ENCODE measurements at regions not wholly inside any gene's neighbourhood (a gene's known extent, or its start where the extent isn't known, plus 50 kb on each side); places are given as distances from the start of the nearest gene placed in this dataset.

DNA sequence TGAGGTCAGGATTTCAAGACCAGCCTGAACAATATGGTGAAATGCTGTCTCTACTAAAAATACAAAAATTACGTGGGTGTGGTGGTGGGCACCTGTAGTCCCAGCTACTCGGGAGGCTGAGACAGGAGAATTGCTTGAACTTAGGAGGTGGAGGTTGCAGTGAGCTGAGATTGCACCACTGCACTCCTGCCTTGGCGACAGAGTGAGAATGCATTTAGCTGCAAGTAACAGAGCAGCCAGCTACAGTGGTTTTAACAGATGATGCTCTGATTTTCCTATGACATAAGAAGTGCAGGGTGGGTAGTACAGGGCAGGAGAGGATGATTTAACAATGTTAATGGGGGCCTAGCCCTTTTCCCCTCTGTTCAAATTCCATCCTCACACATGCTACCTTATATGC lies 267.9 kb downstream of the RPLP1 start:
- no peak for DNase-seq (ENCODE audit: extremely low spot score)
- TF ChIP-seq, protein P1, sequence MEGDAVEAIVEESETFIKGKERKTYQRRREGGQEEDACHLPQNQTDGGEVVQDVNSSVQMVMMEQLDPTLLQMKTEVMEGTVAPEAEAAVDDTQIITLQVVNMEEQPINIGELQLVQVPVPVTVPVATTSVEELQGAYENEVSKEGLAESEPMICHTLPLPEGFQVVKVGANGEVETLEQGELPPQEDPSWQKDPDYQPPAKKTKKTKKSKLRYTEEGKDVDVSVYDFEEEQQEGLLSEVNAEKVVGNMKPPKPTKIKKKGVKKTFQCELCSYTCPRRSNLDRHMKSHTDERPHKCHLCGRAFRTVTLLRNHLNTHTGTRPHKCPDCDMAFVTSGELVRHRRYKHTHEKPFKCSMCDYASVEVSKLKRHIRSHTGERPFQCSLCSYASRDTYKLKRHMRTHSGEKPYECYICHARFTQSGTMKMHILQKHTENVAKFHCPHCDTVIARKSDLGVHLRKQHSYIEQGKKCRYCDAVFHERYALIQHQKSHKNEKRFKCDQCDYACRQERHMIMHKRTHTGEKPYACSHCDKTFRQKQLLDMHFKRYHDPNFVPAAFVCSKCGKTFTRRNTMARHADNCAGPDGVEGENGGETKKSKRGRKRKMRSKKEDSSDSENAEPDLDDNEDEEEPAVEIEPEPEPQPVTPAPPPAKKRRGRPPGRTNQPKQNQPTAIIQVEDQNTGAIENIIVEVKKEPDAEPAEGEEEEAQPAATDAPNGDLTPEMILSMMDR (IDR thresholded peaks at IDR 0.05; ENCODE audit: control extremely low read depth, extremely low read depth, low read depth, missing control alignments) = no peak
- ChIA-PET CTCF (interaction anchor here (0.9 to 1.5 kb wide), 3 partner anchors 8 to 32 kb away, joined by 3 to 6 read pairs (median 3); no protein-coding TSS in a partner anchor), POLR2A (interaction anchor here (0.9 kb wide), 1 partner anchor 51 kb away, joined by 3 read pairs; no protein-coding TSS in a partner anchor)

DNA sequence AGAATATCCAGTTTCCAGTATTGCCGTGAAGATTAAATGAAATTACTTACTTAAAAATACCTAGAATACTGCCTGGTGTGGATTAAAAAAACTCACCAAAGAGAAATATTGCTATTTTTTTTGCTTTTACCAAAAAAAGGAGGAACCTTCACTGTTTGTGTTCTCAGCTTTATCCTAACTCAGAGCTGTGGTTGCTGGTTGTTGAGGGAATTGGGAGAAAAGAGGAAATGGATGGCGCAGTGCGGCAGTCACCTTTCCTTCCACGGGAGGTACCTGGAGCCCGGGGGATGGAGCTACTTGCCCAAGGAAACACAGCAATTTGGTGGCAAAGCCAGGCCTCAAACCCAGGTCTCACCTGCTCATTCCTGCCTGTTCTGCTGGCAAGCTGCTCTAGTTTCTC lies 270.3 kb downstream of the RPLP1 start:
- ChIA-PET CTCF (interaction anchor here (1.1 to 3.3 kb wide), 4 partner anchors 9 to 765 kb away, joined by 3 to 10 read pairs (median 3); no protein-coding TSS in a partner anchor), POLR2A (no interaction called here)
- TF ChIP-seq, protein P1 (IDR thresholded peaks at IDR 0.05; ENCODE audit: control extremely low read depth, extremely low read depth, low read depth, missing control alignments) = no peak
- DNase-seq (ENCODE audit: extremely low spot score) = no peak

DNA sequence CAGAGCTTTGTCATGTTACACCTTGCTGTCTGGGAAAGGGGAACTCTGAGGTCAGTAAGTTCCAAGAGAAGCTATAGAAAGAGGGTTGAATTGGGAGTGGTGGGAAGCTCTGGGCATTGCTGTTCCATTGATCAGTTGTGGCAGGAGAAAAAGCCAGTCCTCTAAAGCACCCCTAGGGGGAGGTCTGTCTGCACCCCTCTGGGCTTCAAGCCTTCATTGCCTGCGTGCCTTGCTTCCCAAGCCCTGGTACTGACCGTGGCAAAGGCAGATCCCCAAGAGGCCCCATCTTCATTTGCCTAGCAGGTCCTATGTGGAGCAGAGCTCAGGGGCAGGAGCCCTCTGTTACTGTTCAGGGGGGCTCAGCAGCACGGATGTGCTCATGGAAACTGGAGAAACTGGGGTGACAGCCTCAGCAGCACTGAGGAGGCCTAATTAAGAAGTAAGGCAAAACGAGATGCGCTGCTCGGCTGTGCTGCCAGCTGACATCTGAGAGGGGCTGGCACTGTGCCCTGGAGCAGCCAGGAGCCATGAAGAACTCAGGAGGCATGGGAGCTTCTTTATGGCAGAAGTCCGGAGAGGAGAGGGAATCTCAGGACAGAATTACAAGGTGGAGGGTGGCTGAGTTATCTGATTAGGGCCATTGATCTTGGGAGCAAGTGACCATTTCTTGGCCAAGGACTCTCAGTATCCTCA lies 270.9 kb downstream of the RPLP1 start:
- ChIA-PET CTCF (interaction anchor here (1.0 to 3.3 kb wide), 6 partner anchors 9 to 764 kb away, joined by 3 to 10 read pairs (median 3); no protein-coding TSS in a partner anchor), POLR2A (no interaction called here)
- TF ChIP-seq, protein P1 (IDR thresholded peaks at IDR 0.05; ENCODE audit: control extremely low read depth, extremely low read depth, low read depth, missing control alignments) = no peak
- no peak for DNase-seq (ENCODE audit: extremely low spot score)

DNA sequence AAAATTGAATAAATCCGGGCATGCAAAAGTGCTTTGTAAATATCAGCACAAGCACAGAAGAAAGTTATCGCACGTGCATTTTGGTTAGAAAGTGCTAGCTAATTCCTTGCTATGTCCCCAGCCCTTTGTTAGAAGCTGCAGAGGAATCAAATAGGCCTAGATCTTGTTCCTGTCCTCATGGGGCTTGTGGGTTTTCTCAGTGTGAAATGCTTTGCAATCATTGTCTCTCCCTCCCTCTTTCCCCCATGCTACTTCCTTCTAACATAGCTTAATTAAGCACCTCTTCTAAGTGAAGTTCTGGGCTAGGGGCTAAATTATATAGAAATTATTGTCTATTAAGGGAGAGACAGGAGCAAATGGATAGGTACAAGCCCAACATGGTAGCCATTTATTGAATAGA lies 271.7 kb downstream of the RPLP1 start:
- CTCF ChIA-PET = interaction anchor here (1.0 to 3.3 kb wide), 4 partner anchors 8 to 26 kb away, joined by 3 to 10 read pairs (median 4); no protein-coding TSS in a partner anchor
- TF ChIP-seq, protein P1 (IDR thresholded peaks at IDR 0.05; ENCODE audit: control extremely low read depth, extremely low read depth, low read depth, missing control alignments) = no peak
- no peak for DNase-seq (ENCODE audit: extremely low spot score)
- POLR2A ChIA-PET = no interaction called here

DNA sequence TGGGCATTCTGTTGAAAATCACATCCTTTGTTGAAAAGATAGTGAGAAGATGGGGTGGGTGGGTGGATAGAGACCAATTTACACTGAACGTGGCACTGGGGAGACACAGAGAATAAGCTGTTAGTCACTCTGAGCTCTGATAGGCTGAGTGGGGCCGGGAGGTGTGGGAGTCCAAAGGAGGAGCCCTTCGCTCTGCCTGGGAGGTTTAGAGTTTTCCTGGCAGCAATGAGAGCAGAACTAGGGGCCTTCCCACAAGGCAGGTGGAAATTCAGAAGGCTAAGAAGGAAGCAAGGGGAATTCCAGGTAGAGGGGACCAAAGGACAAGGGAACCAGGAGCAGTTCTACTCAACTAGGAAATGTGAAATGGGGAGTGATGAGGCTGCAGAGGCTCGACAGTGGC lies 272.7 kb downstream of the RPLP1 start:
- CTCF ChIA-PET = interaction anchor here (1.2 to 3.3 kb wide), 4 partner anchors 7 to 373 kb away, joined by 3 to 10 read pairs (median 4); partner anchors contain the start of gene TLE3
- POLR2A ChIA-PET = no interaction called here
- DNase-seq (ENCODE audit: extremely low spot score) = no peak
- TF ChIP-seq, protein P1 (IDR thresholded peaks at IDR 0.05; ENCODE audit: control extremely low read depth, extremely low read depth, low read depth, missing control alignments) = no peak

DNA sequence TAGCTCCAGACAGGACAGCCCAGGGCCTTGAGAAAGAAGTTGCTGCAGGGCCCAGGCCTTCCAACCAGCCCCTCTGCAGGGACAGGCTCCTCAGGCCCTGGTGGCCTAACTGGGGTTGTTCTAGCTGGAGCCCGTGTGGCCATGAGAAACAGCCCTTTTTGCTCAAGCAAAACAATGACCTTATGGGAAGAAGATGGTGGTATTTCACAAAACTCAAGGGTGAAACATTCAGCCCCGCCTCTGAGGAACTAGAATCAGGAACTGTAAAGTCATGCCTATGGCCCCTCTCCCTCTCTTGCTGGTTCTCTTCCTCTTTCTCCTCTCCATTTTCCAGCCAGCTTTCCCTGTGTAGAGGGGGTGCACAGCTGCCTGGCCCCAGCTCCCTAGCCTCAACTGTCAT lies 273.3 kb downstream of the RPLP1 start:
- CTCF ChIA-PET = interaction anchor here (1.2 kb wide), 1 partner anchor 372 kb away, joined by 3 read pairs; the partner anchor contains the start of gene TLE3
- TF ChIP-seq, protein P1 (IDR thresholded peaks at IDR 0.05; ENCODE audit: control extremely low read depth, extremely low read depth, low read depth, missing control alignments) = no peak
- POLR2A ChIA-PET = no interaction called here
- no peak for DNase-seq (ENCODE audit: extremely low spot score)

All from GM10248 (cell line).